GM12864 (cell line): ENCODE measurements at regions not wholly inside any gene's neighbourhood (a gene's known extent, or its start where the extent isn't known, plus 50 kb on each side); places are given as distances from the start of the nearest gene placed in this dataset.

Experiments
- DNase-seq: peaks from one replicate; pipeline ENCODE4 v3.0.0-alpha.2; 2011; ENCODE audit warnings: low read depth
- H3K4me3 ChIP-seq: 2 replicates; pipeline ENCODE4 v1.5.1; 2011; ENCODE audit warnings: mild to moderate bottlenecking, low read depth, low read length, control low read depth
- CTCF ChIP-seq: IDR thresholded peaks from 2 replicates; pipeline ENCODE4 v1.5.1; 2011; ENCODE audit warnings: low read depth, mild to moderate bottlenecking, moderate library complexity, low read length, control low read depth, inconsistent platforms; ENCODE audit errors: missing control alignments

GRCh38 chr6:102402635-102403329, 1009.3 kb downstream of the GRIK2 start:
- no peak for DNase-seq
- H3K4me3 ChIP-seq: no peak overlapping the region
- TF ChIP-seq CTCF: no peak

GRCh38 chr6:102398788-102399390, 1005.4 kb downstream of the GRIK2 start:
- no peak overlapping the region for H3K4me3 ChIP-seq
- TF ChIP-seq CTCF: no peak
- no peak for DNase-seq

- no peak for DNase-seq
- no peak overlapping the region for H3K4me3 ChIP-seq
- no peak for TF ChIP-seq CTCF
Measured at GRCh38 chr6:102390541-102390940, 997.0 kb downstream of the GRIK2 start.

GRCh38 chr6:102389994-102390393, 996.5 kb downstream of the GRIK2 start:
- DNase-seq: no peak
- no peak overlapping the region for H3K4me3 ChIP-seq
- TF ChIP-seq CTCF: no peak

GRCh38 chr6:102387326-102388033, 994.0 kb downstream of the GRIK2 start:
- H3K4me3 ChIP-seq: no peak overlapping the region
- TF ChIP-seq CTCF: no peak
- no peak for DNase-seq

- DNase-seq: no peak
- TF ChIP-seq CTCF: no peak
- H3K4me3 ChIP-seq: no peak overlapping the region
Measured at GRCh38 chr6:102381203-102381602, 987.7 kb downstream of the GRIK2 start.
